Left ventricle myocardium superior (tissue), 1 donor: ENCODE measurements at regions not wholly inside any gene's neighbourhood (a gene's known extent, or its start where the extent isn't known, plus 50 kb on each side); places are given as distances from the start of the nearest gene placed in this dataset.

Experiments
- ATAC-seq: fragments of 200-7000 bp; cut with Tn5 transposase; one replicate; pipeline ENCODE4 v1.9.1; 2020; ENCODE audit warnings: mild to moderate bottlenecking, moderate library complexity
- DNase-seq: peaks from one replicate; pipeline ENCODE4 v3.0.0-alpha.2; 2020
- intact Hi-C: fragments of 100-400 bp; cut with micrococcal nuclease; formaldehyde crosslinking; loops from one replicate; pipeline ENCODE4 v1.11.0; 2022
- donor health status: DM: no; HTN: yes; CAD: no; lungs with severe emphysema.

GRCh38 chr2:23203383-23203782, 181.6 kb upstream of the KLHL29 start:
- intact Hi-C loops = no loop called here
- no peak for DNase-seq
- no peak for ATAC-seq

GRCh38 chr2:23204685-23205242, 180.2 kb upstream of the KLHL29 start:
- ATAC-seq (peak; percentile 58), DNase-seq (no peak)
- intact Hi-C loops = no loop called here

GRCh38 chr2:23206650-23207049, 178.3 kb upstream of the KLHL29 start:
- no peak for DNase-seq
- no peak for ATAC-seq
- intact Hi-C loops = no loop called here

GRCh38 chr2:23207871-23208270, 177.1 kb upstream of the KLHL29 start:
- intact Hi-C loops = no loop called here
- ATAC-seq (peak; percentile 28), DNase-seq (no peak)

- no peak for DNase-seq
- no peak for ATAC-seq
- intact Hi-C loops = no loop called here
These were observed 176.6 kb upstream of the KLHL29 start for GRCh38 chr2:23208339-23208738.

GRCh38 chr2:23209059-23209458, 175.9 kb upstream of the KLHL29 start:
- intact Hi-C loops = no loop called here
- no peak for DNase-seq
- no peak for ATAC-seq

- intact Hi-C loops = no loop called here
- DNase-seq (no peak), ATAC-seq (no peak)
These were observed 172.9 kb upstream of the KLHL29 start for GRCh38 chr2:23211987-23212583.

- DNase-seq = no peak
- intact Hi-C loops = no loop called here
- no peak for ATAC-seq
These were observed 171.8 kb upstream of the KLHL29 start for GRCh38 chr2:23213196-23213595.

GRCh38 chr2:23215016-23215415, 170.0 kb upstream of the KLHL29 start:
- DNase-seq (no peak), ATAC-seq (no peak)
- intact Hi-C loops = no loop called here

GRCh38 chr2:23219666-23220065, 165.3 kb upstream of the KLHL29 start:
- intact Hi-C loops = no loop called here
- no peak for DNase-seq
- no peak for ATAC-seq

GRCh38 chr2:23220513-23221094, 164.4 kb upstream of the KLHL29 start:
- ATAC-seq (no peak), DNase-seq (no peak)
- intact Hi-C loops = no loop called here

- DNase-seq (no peak), ATAC-seq (no peak)
- intact Hi-C loops = no loop called here
These were observed 163.7 kb upstream of the KLHL29 start for GRCh38 chr2:23221236-23221635.

GRCh38 chr2:23221901-23222300, 163.1 kb upstream of the KLHL29 start:
- DNase-seq (no peak), ATAC-seq (no peak)
- intact Hi-C loops = no loop called here

GRCh38 chr2:23230885-23231284, 154.1 kb upstream of the KLHL29 start:
- DNase-seq (no peak), ATAC-seq (no peak)
- intact Hi-C loops = no loop called here

- ATAC-seq (no peak), DNase-seq (no peak)
- intact Hi-C loops = no loop called here
These were observed 153.1 kb upstream of the KLHL29 start for GRCh38 chr2:23231865-23232264.

- no peak for DNase-seq
- intact Hi-C loops = no loop called here
- no peak for ATAC-seq
These were observed 149.7 kb upstream of the KLHL29 start for GRCh38 chr2:23235292-23235691.

GRCh38 chr2:23235736-23236135, 149.2 kb upstream of the KLHL29 start:
- intact Hi-C loops = no loop called here
- ATAC-seq (no peak), DNase-seq (no peak)

GRCh38 chr2:23237147-23237546, 147.8 kb upstream of the KLHL29 start:
- intact Hi-C loops = no loop called here
- DNase-seq (no peak), ATAC-seq (no peak)

GRCh38 chr2:23238011-23238657, 146.8 kb upstream of the KLHL29 start:
- intact Hi-C loops = no loop called here
- DNase-seq = no peak
- ATAC-seq = no peak

- DNase-seq = no peak
- no peak for ATAC-seq
- intact Hi-C loops = no loop called here
These were observed 145.6 kb upstream of the KLHL29 start for GRCh38 chr2:23239374-23239773.

GRCh38 chr2:23241121-23241520, 143.9 kb upstream of the KLHL29 start:
- DNase-seq (no peak), ATAC-seq (no peak)
- intact Hi-C loops = no loop called here
